GM12865 (cell line): ENCODE measurements at regions not wholly inside any gene's neighbourhood (a gene's known extent, or its start where the extent isn't known, plus 50 kb on each side); places are given as distances from the start of the nearest gene placed in this dataset.

Experiments used
- DNase-seq: peaks from one replicate; pipeline ENCODE4 v3.0.0; 2010; ENCODE audit warnings: low read depth
- H3K4me3 ChIP-seq: 2 replicates; pipeline ENCODE4 v1.5.1; 2011; ENCODE audit warnings: mild to moderate bottlenecking, low read depth, low read length, control low read depth
- TF ChIP-seq, protein P1 (sequence below): IDR thresholded peaks from 2 replicates; pipeline ENCODE4 v1.5.1; 2011; ENCODE audit warnings: low read length, control low read depth, low read depth, inconsistent platforms; ENCODE audit not compliant: insufficient read depth; ENCODE audit errors: missing control alignments

GRCh38 chr5:44644628-44645027 lies 164.1 kb upstream of the MRPS30 start:
- no peak overlapping the region for H3K4me3 ChIP-seq
- TF ChIP-seq, protein P1, sequence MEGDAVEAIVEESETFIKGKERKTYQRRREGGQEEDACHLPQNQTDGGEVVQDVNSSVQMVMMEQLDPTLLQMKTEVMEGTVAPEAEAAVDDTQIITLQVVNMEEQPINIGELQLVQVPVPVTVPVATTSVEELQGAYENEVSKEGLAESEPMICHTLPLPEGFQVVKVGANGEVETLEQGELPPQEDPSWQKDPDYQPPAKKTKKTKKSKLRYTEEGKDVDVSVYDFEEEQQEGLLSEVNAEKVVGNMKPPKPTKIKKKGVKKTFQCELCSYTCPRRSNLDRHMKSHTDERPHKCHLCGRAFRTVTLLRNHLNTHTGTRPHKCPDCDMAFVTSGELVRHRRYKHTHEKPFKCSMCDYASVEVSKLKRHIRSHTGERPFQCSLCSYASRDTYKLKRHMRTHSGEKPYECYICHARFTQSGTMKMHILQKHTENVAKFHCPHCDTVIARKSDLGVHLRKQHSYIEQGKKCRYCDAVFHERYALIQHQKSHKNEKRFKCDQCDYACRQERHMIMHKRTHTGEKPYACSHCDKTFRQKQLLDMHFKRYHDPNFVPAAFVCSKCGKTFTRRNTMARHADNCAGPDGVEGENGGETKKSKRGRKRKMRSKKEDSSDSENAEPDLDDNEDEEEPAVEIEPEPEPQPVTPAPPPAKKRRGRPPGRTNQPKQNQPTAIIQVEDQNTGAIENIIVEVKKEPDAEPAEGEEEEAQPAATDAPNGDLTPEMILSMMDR: no peak
- DNase-seq: no peak

DNA sequence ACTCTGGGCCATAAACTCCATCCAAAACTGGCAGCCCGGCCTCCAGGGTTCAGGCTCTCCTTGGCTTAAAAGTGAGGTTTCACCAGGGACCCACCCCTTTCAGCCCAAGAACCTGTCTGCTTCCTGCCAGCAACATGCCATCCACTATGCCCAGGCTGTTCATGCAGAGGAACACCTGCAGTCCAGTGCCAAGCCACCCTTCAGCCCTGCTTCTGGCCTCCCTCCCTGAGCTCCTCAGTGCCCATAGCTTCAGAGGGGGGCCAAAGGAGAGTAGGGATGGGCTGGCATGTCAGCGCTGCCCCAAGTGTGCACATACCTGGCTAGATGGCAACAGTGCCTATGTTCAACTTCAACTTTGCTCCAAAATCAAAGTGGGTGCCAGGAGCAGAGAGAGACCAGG lies 166.9 kb upstream of the MRPS30 start:
- no peak for DNase-seq

GRCh38 chr5:44640945-44641456 lies 167.7 kb upstream of the MRPS30 start:
- TF ChIP-seq, protein P1: no peak
- no peak for DNase-seq
- no peak overlapping the region for H3K4me3 ChIP-seq

More for the DNA sequence above, 166.9 kb upstream of the MRPS30 start:
- TF ChIP-seq, protein P1: no peak
- H3K4me3 ChIP-seq: no peak overlapping the region

- no peak overlapping the region for H3K4me3 ChIP-seq
- TF ChIP-seq, protein P1: no peak
- no peak for DNase-seq
Observed at GRCh38 chr5:44637916-44638869, 170.6 kb upstream of the MRPS30 start.

GRCh38 chr5:44632344-44632743 lies 176.4 kb upstream of the MRPS30 start:
- TF ChIP-seq, protein P1: no peak
- no peak for DNase-seq

DNA sequence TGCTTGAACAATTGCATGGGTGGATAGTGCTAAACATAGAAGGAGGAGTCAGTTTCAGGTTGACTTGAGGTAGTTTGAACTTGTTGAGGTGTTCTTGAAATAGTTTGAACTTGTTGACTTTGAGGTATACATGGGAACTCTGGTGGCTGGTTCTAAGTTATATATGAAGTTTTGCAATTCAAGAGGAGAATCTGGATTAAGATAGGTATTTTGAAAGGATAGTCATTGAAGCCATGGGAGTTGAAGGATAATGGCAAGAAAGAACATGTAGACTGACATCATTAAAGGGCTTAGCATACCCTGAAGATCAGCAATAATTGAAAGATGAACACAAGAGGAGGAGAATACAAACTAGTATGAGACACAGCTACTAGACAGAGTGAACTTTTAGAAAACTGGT lies 181.9 kb upstream of the MRPS30 start:
- TF ChIP-seq, protein P1: no peak
- H3K4me3 ChIP-seq: no peak overlapping the region
- DNase-seq: no peak

More at GRCh38 chr5:44632344-44632743, 176.4 kb upstream of the MRPS30 start:
- H3K4me3 ChIP-seq: no peak overlapping the region
